ENCODE measurements at regions not wholly inside any gene's neighbourhood (a gene's known extent, or its start where the extent isn't known, plus 50 kb on each side); places are given as distances from the start of the nearest gene placed in this dataset.

- TF ChIP-seq CTCF (IDR thresholded peaks at IDR 0.05; ENCODE audit: low read depth, low read length) (no peak), POLR2A (IDR thresholded peaks at IDR 0.05; ENCODE audit: extremely low read depth, insufficient read length) (no peak)
Measured at GRCh38 chr9:117987945-117988344, 283.7 kb downstream of the TLR4 start.
